H54 (cell line): ENCODE measurements at regions not wholly inside any gene's neighbourhood (a gene's known extent, or its start where the extent isn't known, plus 50 kb on each side); places are given as distances from the start of the nearest gene placed in this dataset.

Source experiments
- DNase-seq: peaks from one replicate; pipeline ENCODE4 v3.0.0; 2011; ENCODE audit warnings: low spot score, mixed read lengths; ENCODE audit not compliant: insufficient read length
- FAIRE-seq: peaks from 3 replicates; lab custom pipeline; 2011; peaks lifted over from hg19 to GRCh38; lab: Jason Lieb, UNC
- POLR2A ChIP-seq: IDR thresholded peaks from 2 replicates; pipeline ENCODE4 v1.6.1; 2011; ENCODE audit warnings: low read depth, mild to moderate bottlenecking, low read length

- FAIRE-seq, result no peak
- DNase-seq, result no peak
- TF ChIP-seq POLR2A, result no peak
Measured at GRCh38 chr12:45566257-45566656, 163.2 kb upstream of the ARID2 start.

- FAIRE-seq, result no peak
- no peak for DNase-seq
- TF ChIP-seq POLR2A, result no peak
Measured at GRCh38 chr12:45568808-45569207, 160.7 kb upstream of the ARID2 start.

- DNase-seq, result no peak
- no peak for FAIRE-seq
- TF ChIP-seq POLR2A, result no peak
Measured at GRCh38 chr12:45570501-45570900, 159.0 kb upstream of the ARID2 start.

- FAIRE-seq (no peak), DNase-seq (no peak)
- no peak for TF ChIP-seq POLR2A
Measured at GRCh38 chr12:45572114-45572513, 157.4 kb upstream of the ARID2 start.

- DNase-seq (no peak), FAIRE-seq (no peak)
- no peak for TF ChIP-seq POLR2A
Measured at GRCh38 chr12:45575417-45575816, 154.1 kb upstream of the ARID2 start.

DNA sequence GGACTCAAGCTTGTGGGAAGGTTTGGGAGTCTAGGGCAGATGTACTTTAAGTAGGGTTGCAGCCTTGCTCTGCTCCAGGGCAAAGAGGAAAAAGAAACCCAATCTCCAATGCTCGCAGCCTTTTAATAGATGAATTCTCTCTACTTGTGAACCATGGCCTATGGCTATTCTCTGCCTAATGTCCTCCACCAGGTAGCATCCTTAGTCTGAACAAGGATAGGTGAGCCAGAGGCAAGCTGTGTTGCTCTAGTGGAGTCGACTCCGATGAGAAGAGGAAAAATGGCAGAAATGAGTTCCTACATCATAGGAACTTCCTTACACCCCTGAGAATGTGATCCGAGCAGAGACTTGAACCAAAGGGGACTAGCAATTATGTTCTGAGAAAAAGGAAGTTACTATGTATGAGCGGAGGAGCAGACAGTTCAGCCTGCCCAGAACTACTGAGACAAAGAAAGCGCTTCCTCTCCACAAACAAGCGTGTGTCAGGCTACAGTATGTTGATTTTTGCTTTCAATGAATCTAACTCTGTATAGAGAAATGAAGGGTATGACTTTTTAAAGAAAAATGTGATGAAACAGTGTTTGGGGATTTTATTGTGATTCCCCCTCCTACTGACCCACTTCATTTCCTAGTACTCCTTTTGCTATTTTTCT lies 153.6 kb upstream of the ARID2 start:
- TF ChIP-seq POLR2A, result no peak
- FAIRE-seq, result no peak
- no peak for DNase-seq

- no peak for FAIRE-seq
- no peak for TF ChIP-seq POLR2A
- no peak for DNase-seq
Measured at GRCh38 chr12:45577844-45578399, 151.6 kb upstream of the ARID2 start.

DNA sequence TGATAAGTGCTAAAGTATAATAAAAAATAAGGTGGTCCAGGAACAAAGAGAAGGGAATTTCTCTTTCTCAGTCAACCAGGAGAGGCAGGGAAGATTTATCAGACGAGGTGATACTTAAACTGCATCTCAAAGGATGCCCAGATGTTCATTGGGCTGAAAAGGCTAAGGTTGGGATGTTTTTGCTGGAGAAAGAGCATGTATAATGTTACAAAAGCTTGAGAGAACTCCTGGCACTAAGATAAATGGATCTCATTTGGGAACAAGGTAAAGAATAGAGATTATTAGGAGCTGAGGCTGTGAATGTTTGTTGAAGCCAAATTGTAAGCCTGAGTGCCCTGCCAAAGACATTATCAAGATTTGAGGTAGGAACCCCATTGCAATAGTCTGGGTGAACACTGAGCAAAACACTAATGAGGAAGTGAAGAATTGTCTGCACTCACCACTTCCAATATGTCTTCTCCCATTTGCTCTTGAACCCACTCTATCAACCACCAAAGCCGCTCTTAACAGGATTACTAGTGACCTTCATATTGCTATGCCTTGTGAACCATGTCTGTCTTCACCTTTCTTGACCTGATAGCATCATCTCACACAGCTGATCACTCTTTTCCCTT lies 149.0 kb upstream of the ARID2 start:
- TF ChIP-seq POLR2A, result no peak
- DNase-seq (no peak), FAIRE-seq (no peak)

- FAIRE-seq (no peak), DNase-seq (no peak)
- TF ChIP-seq POLR2A, result no peak
Measured at GRCh38 chr12:45581112-45581511, 148.4 kb upstream of the ARID2 start.

GRCh38 chr12:45582536-45582935 lies 147.0 kb upstream of the ARID2 start:
- no peak for TF ChIP-seq POLR2A
- FAIRE-seq (no peak), DNase-seq (no peak)

DNA sequence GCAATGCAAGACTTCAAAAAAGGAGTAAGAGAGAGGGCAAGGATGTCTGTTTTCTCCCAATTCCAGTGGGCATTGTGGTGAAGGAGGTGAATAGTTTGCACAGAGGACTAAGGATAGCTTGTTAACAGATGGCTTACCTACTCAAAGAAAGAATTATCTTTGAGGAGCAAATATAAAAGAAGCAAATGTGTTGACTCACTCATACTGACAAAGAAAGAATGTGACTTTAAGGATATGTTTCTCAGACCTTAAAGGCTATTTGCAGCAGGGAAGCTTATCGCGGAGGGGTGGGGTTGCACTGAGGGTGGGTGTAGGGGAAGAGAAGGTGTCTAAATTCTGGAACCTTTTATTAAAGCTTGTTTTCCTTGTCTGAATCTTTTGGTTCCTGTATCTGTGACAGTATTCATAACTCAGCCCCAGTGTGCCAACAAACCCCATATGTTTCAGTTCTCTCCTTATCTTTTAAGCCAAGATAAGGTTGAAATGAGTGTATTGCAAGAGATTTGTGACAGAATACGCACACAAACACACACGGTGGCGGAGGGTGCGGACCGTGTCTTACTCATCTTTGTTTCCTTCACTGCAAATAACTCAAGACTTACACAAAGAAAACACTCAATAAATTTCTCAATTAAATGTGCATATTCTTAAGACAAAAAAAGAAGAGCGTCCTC lies 146.4 kb upstream of the ARID2 start:
- DNase-seq (no peak), FAIRE-seq (no peak)
- no peak for TF ChIP-seq POLR2A

- no peak for FAIRE-seq
- TF ChIP-seq POLR2A, result no peak
- no peak for DNase-seq
Measured at GRCh38 chr12:45584336-45584735, 145.2 kb upstream of the ARID2 start.

DNA sequence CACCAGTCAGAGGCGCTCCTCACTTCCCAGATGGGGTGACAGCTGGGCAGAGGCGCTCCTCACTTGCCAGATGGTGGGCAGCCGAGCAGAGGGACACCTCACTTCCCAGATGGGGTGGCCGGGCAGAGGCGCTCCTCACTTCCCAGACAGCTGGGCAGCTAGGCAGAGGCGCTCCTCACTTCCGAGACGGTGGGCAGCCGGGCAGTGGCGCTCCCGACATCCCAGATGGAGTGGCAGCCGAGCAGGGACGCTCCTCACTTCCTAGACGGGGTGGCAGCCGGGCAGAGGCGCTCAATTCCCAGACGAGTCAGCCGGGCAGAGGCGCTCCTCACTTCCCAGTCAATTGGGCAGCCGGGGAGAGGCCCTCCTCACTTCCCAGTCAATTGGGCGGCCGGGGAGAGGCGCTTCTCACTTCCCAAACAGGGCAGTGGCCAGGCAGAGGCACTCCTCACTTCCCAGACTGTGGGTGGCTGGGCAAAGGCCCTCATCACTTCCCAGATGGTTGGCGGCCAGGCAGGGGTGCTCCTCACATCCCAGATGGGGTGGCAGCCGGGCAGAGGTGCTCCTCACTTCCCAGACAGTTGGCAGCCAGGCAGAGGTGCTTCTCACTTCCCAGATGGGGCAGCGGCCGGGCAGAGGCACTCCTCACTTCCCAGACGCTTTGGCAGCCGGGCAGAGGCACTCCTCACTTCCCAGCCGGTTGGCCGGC lies 143.8 kb upstream of the ARID2 start:
- DNase-seq (no peak), FAIRE-seq (no peak)
- no peak for TF ChIP-seq POLR2A

GRCh38 chr12:45586486-45586885 lies 143.0 kb upstream of the ARID2 start:
- no peak for DNase-seq
- FAIRE-seq, result no peak
- TF ChIP-seq POLR2A, result no peak
